ENCODE measurements at regions not wholly inside any gene's neighbourhood (a gene's known extent, or its start where the extent isn't known, plus 50 kb on each side); places are given as distances from the start of the nearest gene placed in this dataset.
A peak's percentile ranks its signal among the peaks of the same experiment; 100 is the strongest.

DNA sequence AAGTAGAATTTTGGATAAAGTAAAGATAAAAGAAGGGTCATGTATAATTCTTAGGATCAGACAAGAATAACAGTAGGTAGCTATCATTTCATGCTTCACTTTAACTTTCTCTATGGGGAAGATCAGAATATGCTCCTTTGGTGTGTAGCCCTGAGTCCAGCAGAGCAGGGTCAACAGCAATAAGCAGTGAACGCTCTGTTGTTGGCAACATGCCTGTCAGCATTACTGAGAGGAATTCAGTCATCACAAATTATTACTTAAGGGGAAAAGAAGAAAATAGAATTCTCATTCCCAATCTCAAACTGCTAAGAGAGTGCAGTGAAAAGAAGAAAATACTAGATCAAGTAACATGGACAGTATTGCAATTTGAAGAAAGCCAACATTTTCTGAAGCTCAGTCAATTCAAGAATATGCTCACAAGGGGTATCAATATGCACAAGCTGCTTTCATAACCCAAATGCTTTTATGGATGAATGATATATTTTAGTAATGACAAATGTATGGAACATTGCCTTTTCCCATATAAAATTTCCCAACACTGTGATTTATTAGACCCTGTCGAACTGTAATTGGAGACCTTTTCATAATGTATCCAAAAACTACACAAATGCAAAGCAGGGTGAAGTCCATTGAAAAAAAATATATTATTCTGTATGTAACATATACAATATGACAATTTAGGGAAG, 1359.4 kb downstream of the EFNA5 start:
- H3K27ac ChIP-seq (ENCODE audit: low read depth in 2 of 2, low read length in 2 of 2), result no peak overlapping the region
- no peak overlapping the region for H3K9ac ChIP-seq (ENCODE audit: low read length in 3 of 3)
- H3K9me3 ChIP-seq (ENCODE audit: control insufficient read depth in 2 of 3, insufficient read depth in 1 of 3, low read length in 3 of 3), result no peaks in the 10 kb centered on the region
- H3K36me3 ChIP-seq (ENCODE audit: control insufficient read depth in 2 of 3, insufficient read depth in 3 of 3, low read length in 3 of 3), result no peaks in the 10 kb centered on the region
- H3K27me3 ChIP-seq (ENCODE audit: control insufficient read depth, insufficient read depth, low read length), result no peaks in the 10 kb centered on the region
- FAIRE-seq (no peak), DNase-seq (peak in 2 of 5 donors; percentile 24 to 68)
- H3K4me1 ChIP-seq (ENCODE audit: control insufficient read depth in 2 of 3, insufficient read depth in 2 of 3, low read depth in 1 of 3, low read length in 3 of 3), result no peaks in the 10 kb centered on the region
- TF ChIP-seq, protein P1, sequence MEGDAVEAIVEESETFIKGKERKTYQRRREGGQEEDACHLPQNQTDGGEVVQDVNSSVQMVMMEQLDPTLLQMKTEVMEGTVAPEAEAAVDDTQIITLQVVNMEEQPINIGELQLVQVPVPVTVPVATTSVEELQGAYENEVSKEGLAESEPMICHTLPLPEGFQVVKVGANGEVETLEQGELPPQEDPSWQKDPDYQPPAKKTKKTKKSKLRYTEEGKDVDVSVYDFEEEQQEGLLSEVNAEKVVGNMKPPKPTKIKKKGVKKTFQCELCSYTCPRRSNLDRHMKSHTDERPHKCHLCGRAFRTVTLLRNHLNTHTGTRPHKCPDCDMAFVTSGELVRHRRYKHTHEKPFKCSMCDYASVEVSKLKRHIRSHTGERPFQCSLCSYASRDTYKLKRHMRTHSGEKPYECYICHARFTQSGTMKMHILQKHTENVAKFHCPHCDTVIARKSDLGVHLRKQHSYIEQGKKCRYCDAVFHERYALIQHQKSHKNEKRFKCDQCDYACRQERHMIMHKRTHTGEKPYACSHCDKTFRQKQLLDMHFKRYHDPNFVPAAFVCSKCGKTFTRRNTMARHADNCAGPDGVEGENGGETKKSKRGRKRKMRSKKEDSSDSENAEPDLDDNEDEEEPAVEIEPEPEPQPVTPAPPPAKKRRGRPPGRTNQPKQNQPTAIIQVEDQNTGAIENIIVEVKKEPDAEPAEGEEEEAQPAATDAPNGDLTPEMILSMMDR (IDR thresholded peaks at IDR 0.05; ENCODE audit: borderline replicate concordance, extremely low read depth, insufficient read depth), result no peak
- intact Hi-C loops (cut with DNase I), result no loop called here
- no peak overlapping the region for H3K4me3 ChIP-seq (ENCODE audit: low read length in 3 of 3)

DNA sequence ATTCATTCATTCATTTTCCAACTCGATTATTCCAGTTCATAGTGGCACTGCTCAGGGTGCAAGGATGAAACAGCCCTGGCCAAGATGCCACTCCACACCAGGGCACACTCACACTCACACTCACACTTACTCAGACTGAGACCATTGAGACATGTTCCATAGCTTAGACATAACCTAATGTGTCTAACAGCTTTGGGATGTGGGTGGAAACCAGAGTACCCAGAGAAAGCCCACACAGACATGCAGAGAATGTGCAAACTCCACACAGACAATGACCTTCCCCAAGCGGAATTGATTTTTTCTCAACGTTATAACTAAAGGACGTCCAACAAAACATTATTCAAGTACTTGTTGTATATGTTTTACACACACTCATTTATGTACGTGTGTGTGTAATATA, 1363.5 kb downstream of the EFNA5 start:
- Histone ChIP-seq H3K36me3 (ENCODE audit: control insufficient read depth in 2 of 3, insufficient read depth in 3 of 3, low read length in 3 of 3) (no peaks in the 10 kb centered on the region), H3K4me3 (ENCODE audit: low read length in 3 of 3) (no peak overlapping the region), H3K9ac (ENCODE audit: low read length in 3 of 3) (no peak overlapping the region), H3K27ac (ENCODE audit: low read depth in 2 of 2, low read length in 2 of 2) (no peak overlapping the region), H3K4me1 (ENCODE audit: control insufficient read depth in 2 of 3, insufficient read depth in 2 of 3, low read depth in 1 of 3, low read length in 3 of 3) (no peaks in the 10 kb centered on the region), H3K9me3 (ENCODE audit: control insufficient read depth in 2 of 3, insufficient read depth in 1 of 3, low read length in 3 of 3) (no peaks in the 10 kb centered on the region), H3K27me3 (ENCODE audit: control insufficient read depth, insufficient read depth, low read length) (no peaks in the 10 kb centered on the region)
- FAIRE-seq, result no peak
- TF ChIP-seq, protein P1 (IDR thresholded peaks at IDR 0.05; ENCODE audit: borderline replicate concordance, extremely low read depth, insufficient read depth), result no peak
- intact Hi-C loops (cut with DNase I), result no loop called here
- no peak for DNase-seq

DNA sequence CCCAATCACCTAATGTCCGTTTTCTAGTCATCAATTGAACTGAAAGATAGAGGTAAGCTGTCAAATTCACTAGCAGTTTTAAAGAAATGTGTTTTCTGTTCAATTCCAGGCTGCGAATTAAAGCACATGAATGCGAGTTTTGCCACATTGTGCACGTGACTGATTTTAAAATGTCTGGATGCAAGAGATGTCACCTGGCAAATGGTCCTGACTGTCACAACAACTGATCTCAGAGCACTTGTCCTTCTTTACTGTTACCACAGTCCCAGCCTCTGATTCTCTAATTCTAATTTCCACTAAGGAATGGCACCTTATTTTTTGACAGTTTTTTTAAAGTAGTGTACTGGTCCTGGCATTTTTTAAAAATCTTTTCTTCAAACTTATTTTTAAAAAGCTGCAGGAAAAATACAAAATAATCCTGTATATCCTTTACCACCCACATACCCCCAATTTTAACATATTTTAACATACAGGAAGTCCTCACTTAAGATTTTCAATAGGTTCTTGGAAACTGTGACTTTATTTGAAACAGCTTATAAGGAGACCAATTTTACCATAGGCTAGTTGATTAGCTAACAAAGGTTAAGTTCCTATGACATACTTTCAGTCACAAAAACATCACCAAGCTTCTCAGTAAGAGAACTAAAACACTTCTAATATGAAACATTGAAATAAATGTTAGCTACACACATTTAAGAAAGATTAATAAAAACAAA, 1364.3 kb downstream of the EFNA5 start:
- intact Hi-C loops (cut with DNase I), result no loop called here
- H3K27me3 ChIP-seq (ENCODE audit: control insufficient read depth, insufficient read depth, low read length), result no peaks in the 10 kb centered on the region
- no peak overlapping the region for H3K4me3 ChIP-seq (ENCODE audit: low read length in 3 of 3)
- H3K9ac ChIP-seq (ENCODE audit: low read length in 3 of 3), result no peak overlapping the region
- H3K36me3 ChIP-seq (ENCODE audit: control insufficient read depth in 2 of 3, insufficient read depth in 3 of 3, low read length in 3 of 3), result no peaks in the 10 kb centered on the region
- H3K4me1 ChIP-seq (ENCODE audit: control insufficient read depth in 2 of 3, insufficient read depth in 2 of 3, low read depth in 1 of 3, low read length in 3 of 3), result no peaks in the 10 kb centered on the region
- no peak overlapping the region for H3K27ac ChIP-seq (ENCODE audit: low read depth in 2 of 2, low read length in 2 of 2)
- no peak for FAIRE-seq
- TF ChIP-seq, protein P1 (IDR thresholded peaks at IDR 0.05; ENCODE audit: borderline replicate concordance, extremely low read depth, insufficient read depth), result no peak
- no peaks in the 10 kb centered on the region for H3K9me3 ChIP-seq (ENCODE audit: control insufficient read depth in 2 of 3, insufficient read depth in 1 of 3, low read length in 3 of 3)
- no peak for DNase-seq
